Thoracic aorta (tissue), 2 donors: ENCODE measurements at regions not wholly inside any gene's neighbourhood (a gene's known extent, or its start where the extent isn't known, plus 50 kb on each side); places are given as distances from the start of the nearest gene placed in this dataset.

ENCODE experiments used
- ATAC-seq: fragments of 150-250 bp; one replicate; pipeline ENCODE4 v1.8.0; 2017; ENCODE audit warnings: low read depth; ENCODE audit not compliant: insufficient number of reproducible peaks, low FRiP score
- DNase-seq: peaks from one replicate; pipeline ENCODE4 v3.0.0-alpha.2; 2020; ENCODE audit warnings: low spot score
- H3K27ac ChIP-seq, 2 donors: fragments of 200-600 bp; sonication (generic); 1 replicate in 1 of 2; 2 replicates in 1 of 2; pipeline ENCODE4 v1.5.1; 2016; ENCODE audit warnings: mild to moderate bottlenecking in 2 of 2, moderate library complexity in 2 of 2
- H3K27me3 ChIP-seq: fragments of 200-600 bp; sonication (generic); replicated peaks from 2 replicates; pipeline ENCODE4 v1.6.0; 2016; ENCODE audit warnings: mild to moderate bottlenecking; ENCODE audit not compliant: insufficient read depth
- H3K36me3 ChIP-seq: fragments of 200-600 bp; sonication (generic); one replicate; pipeline ENCODE4 v1.5.1; 2016
- H3K4me1 ChIP-seq, 2 donors: fragments of 200-600 bp; sonication (generic); 1 replicate in 1 of 2; 2 replicates in 1 of 2; pipeline versions ENCODE4 v1.5.1 to v1.6.0; 2016; ENCODE audit warnings: low read depth in 2 of 2, mild to moderate bottlenecking in 1 of 2; ENCODE audit not compliant: control insufficient read depth in 1 of 2
- H3K4me3 ChIP-seq: fragments of 200-600 bp; sonication (generic); 2 replicates; pipeline ENCODE4 v1.5.1; 2016; ENCODE audit warnings: mild to moderate bottlenecking
- H3K9me3 ChIP-seq: fragments of 200-600 bp; sonication (generic); 2 replicates; pipeline ENCODE4 v1.5.1; 2016
- TF ChIP-seq, protein P1 (sequence below): fragments of 200-600 bp; sonication (generic); IDR thresholded peaks from one replicate; pipeline ENCODE4 v1.5.1; 2019; ENCODE audit warnings: antibody characterized with exemption

GRCh38 chrX:34999702-35000101 is 57.1 kb downstream of the FAM47B start:
- H3K27ac ChIP-seq = no peak overlapping the region
- DNase-seq (no peak), ATAC-seq (no peak)
- H3K9me3 ChIP-seq = no peaks in the 10 kb centered on the region
- no peaks in the 10 kb centered on the region for H3K36me3 ChIP-seq
- H3K4me1 ChIP-seq = no peaks in the 10 kb centered on the region
- TF ChIP-seq, protein P1, sequence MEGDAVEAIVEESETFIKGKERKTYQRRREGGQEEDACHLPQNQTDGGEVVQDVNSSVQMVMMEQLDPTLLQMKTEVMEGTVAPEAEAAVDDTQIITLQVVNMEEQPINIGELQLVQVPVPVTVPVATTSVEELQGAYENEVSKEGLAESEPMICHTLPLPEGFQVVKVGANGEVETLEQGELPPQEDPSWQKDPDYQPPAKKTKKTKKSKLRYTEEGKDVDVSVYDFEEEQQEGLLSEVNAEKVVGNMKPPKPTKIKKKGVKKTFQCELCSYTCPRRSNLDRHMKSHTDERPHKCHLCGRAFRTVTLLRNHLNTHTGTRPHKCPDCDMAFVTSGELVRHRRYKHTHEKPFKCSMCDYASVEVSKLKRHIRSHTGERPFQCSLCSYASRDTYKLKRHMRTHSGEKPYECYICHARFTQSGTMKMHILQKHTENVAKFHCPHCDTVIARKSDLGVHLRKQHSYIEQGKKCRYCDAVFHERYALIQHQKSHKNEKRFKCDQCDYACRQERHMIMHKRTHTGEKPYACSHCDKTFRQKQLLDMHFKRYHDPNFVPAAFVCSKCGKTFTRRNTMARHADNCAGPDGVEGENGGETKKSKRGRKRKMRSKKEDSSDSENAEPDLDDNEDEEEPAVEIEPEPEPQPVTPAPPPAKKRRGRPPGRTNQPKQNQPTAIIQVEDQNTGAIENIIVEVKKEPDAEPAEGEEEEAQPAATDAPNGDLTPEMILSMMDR = no peak
- no peaks in the 10 kb centered on the region for H3K27me3 ChIP-seq
- no peak overlapping the region for H3K4me3 ChIP-seq

GRCh38 chrX:35006361-35006760 is 63.8 kb downstream of the FAM47B start:
- TF ChIP-seq, protein P1 = no peak
- no peak for DNase-seq
- Histone ChIP-seq H3K9me3 (no peaks in the 10 kb centered on the region), H3K27ac (no peak overlapping the region), H3K27me3 (no peaks in the 10 kb centered on the region), H3K36me3 (no peaks in the 10 kb centered on the region), H3K4me3 (no peak overlapping the region), H3K4me1 (no peaks in the 10 kb centered on the region)
- ATAC-seq = no peak

DNA sequence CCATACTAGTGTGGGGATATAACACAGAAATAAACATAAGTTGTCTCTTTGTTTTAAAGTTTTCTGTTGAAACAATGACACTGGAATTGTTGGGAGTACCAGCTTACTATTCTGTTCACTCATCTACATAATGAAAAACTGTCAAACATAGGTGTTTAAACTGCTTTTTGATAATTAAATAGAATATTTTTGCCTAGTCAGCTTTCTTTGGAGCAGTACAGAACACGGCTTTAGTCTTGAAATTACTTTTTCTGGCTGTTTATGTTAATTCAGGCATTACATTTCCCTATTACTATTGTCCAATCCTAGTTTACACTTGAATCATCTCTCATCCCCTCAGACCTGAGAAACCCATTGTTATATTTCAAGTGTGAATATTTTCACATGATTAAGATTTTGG is 73.0 kb downstream of the FAM47B start:
- TF ChIP-seq, protein P1 = no peak
- no peaks in the 10 kb centered on the region for H3K36me3 ChIP-seq
- no peaks in the 10 kb centered on the region for H3K27me3 ChIP-seq
- H3K4me1 ChIP-seq = no peaks in the 10 kb centered on the region
- no peak overlapping the region for H3K4me3 ChIP-seq
- ATAC-seq = no peak
- no peak overlapping the region for H3K27ac ChIP-seq
- H3K9me3 ChIP-seq = no peaks in the 10 kb centered on the region
- DNase-seq = no peak

GRCh38 chrX:35016051-35016450 is 73.5 kb downstream of the FAM47B start:
- Histone ChIP-seq H3K36me3 (no peaks in the 10 kb centered on the region), H3K4me1 (no peaks in the 10 kb centered on the region), H3K27ac (no peak overlapping the region), H3K9me3 (no peaks in the 10 kb centered on the region), H3K27me3 (no peaks in the 10 kb centered on the region), H3K4me3 (no peak overlapping the region)
- DNase-seq = no peak
- ATAC-seq = no peak
- TF ChIP-seq, protein P1 = no peak

GRCh38 chrX:35017284-35017683 is 74.7 kb downstream of the FAM47B start:
- Histone ChIP-seq H3K36me3 (no peaks in the 10 kb centered on the region), H3K4me3 (no peak overlapping the region), H3K9me3 (no peaks in the 10 kb centered on the region), H3K4me1 (no peaks in the 10 kb centered on the region), H3K27me3 (no peaks in the 10 kb centered on the region), H3K27ac (no peak overlapping the region)
- DNase-seq (no peak), ATAC-seq (no peak)
- TF ChIP-seq, protein P1 = no peak
